Small intestine (tissue), 7 donors: ENCODE measurements at regions not wholly inside any gene's neighbourhood (a gene's known extent, or its start where the extent isn't known, plus 50 kb on each side); places are given as distances from the start of the nearest gene placed in this dataset.

Experiments used
- DNase-seq, 2 donors: peaks; one replicate each; pipeline versions ENCODE4 v3.0.0 to v3.0.0-alpha.2; 2013
- FAIRE-seq: peaks from 2 replicates; lab custom pipeline; 2012; peaks lifted over from hg19 to GRCh38; lab: Jason Lieb, UNC
- H3K27ac ChIP-seq, 3 donors: one replicate each; pipeline ENCODE4 v1.5.1; 2013; ENCODE audit warnings: low read length in 2 of 3, mild to moderate bottlenecking in 2 of 3, control low read depth in 1 of 3, inconsistent platforms in 1 of 3, low read depth in 1 of 3, moderate library complexity in 1 of 3
- H3K27me3 ChIP-seq, 3 donors: one replicate each; pipeline ENCODE4 v1.6.1; 2013; ENCODE audit warnings: low read length in 3 of 3, inconsistent platforms in 1 of 3; ENCODE audit not compliant: control insufficient read depth in 3 of 3, insufficient read depth in 3 of 3
- H3K36me3 ChIP-seq, 3 donors: one replicate each; pipeline ENCODE4 v1.6.1; 2013; ENCODE audit warnings: low read length in 3 of 3, inconsistent platforms in 1 of 3, low read depth in 1 of 3, mild to moderate bottlenecking in 1 of 3, moderate library complexity in 1 of 3; ENCODE audit not compliant: control insufficient read depth in 3 of 3, insufficient read depth in 2 of 3
- H3K4me1 ChIP-seq, 3 donors: one replicate each; pipeline ENCODE4 v1.6.1; 2013; ENCODE audit warnings: low read length in 2 of 3, inconsistent platforms in 1 of 3, low read depth in 1 of 3, mild to moderate bottlenecking in 1 of 3, moderate library complexity in 1 of 3; ENCODE audit not compliant: control insufficient read depth in 3 of 3, insufficient read depth in 2 of 3
- H3K4me3 ChIP-seq, 3 donors: one replicate each; pipeline ENCODE4 v1.5.1; 2013; ENCODE audit warnings: low read length in 3 of 3, control low read depth in 1 of 3, inconsistent platforms in 1 of 3, low read depth in 1 of 3, mild to moderate bottlenecking in 1 of 3, moderate library complexity in 1 of 3
- H3K9me3 ChIP-seq, 2 donors: one replicate each; pipeline ENCODE4 v1.6.1; 2013; ENCODE audit warnings: low read depth in 1 of 2, low read length in 1 of 2; ENCODE audit not compliant: control insufficient read depth in 2 of 2, insufficient read depth in 1 of 2
- WGBS, 3 donors: extraction: QIAGEN DNeasy Blood & Tissue Kit; methylation state at CpG; one replicate each; pipeline ENCODE4 v1.1.7; 2013; 5-methylcytosine and 5-hydroxymethylcytosine counted together
- donor health status: healthy with polysubstance abuse.
- donor health status: control.
- donor health status: control.
- donor health status: Bipolar disorder and iron deficiency.
- donor health status: healthy.

- FAIRE-seq: no peak
- Histone ChIP-seq H3K4me1 (peaks cover 0 to 11% (median 3%) of the 10 kb centered on the region in 3 donors), H3K9me3 (no peaks in the 10 kb centered on the region), H3K36me3 (no peaks in the 10 kb centered on the region), H3K27ac (no peak overlapping the region), H3K27me3 (no peaks in the 10 kb centered on the region), H3K4me3 (no peak overlapping the region)
- peak; percentile 58 to 67 for DNase-seq
- WGBS, 3 donors: 28 to 34% (median 31%) methylated on average over 9 of the region's 9 CpGs
Observed at GRCh38 chr6:53728570-53729194, 63.1 kb upstream of the KLHL31 start.

GRCh38 chr6:53727748-53728147 lies 62.2 kb upstream of the KLHL31 start:
- no peak for FAIRE-seq
- Histone ChIP-seq H3K27ac (no peak overlapping the region), H3K36me3 (no peaks in the 10 kb centered on the region), H3K4me1 (peaks cover 0 to 13% (median 3%) of the 10 kb centered on the region in 3 donors), H3K4me3 (no peak overlapping the region), H3K27me3 (no peaks in the 10 kb centered on the region), H3K9me3 (no peaks in the 10 kb centered on the region)
- DNase-seq: no peak
- 71 to 86% (median 82%) methylated on average over 5 of the region's 5 CpGs for WGBS, 3 donors

- peaks cover 0 to 13% (median 0%) of the 10 kb centered on the region in 3 donors for H3K4me1 ChIP-seq
- H3K4me3 ChIP-seq: no peak overlapping the region
- no peaks in the 10 kb centered on the region for H3K36me3 ChIP-seq
- FAIRE-seq (no peak), DNase-seq (peak; percentile 75 to 84)
- 36 to 45% (median 37%) methylated on average over 17 to 18 of the region's 18 CpGs for WGBS, 3 donors
- no peak overlapping the region for H3K27ac ChIP-seq
- H3K9me3 ChIP-seq: no peaks in the 10 kb centered on the region
- H3K27me3 ChIP-seq: no peaks in the 10 kb centered on the region
Observed at GRCh38 chr6:53725791-53726575, 60.4 kb upstream of the KLHL31 start.

- H3K4me1 ChIP-seq: peaks cover 0 to 14% (median 0%) of the 10 kb centered on the region in 3 donors
- 17 to 76% (median 33%) methylated on average over 1 of the region's 1 CpG for WGBS, 3 donors
- no peak overlapping the region for H3K4me3 ChIP-seq
- FAIRE-seq (no peak), DNase-seq (peak in 1 of 2 donors; percentile 34)
- H3K36me3 ChIP-seq: no peaks in the 10 kb centered on the region
- no peaks in the 10 kb centered on the region for H3K9me3 ChIP-seq
- H3K27me3 ChIP-seq: no peaks in the 10 kb centered on the region
- no peak overlapping the region for H3K27ac ChIP-seq
Observed at GRCh38 chr6:53724501-53724900, 58.9 kb upstream of the KLHL31 start.

GRCh38 chr6:53723331-53723730 lies 57.8 kb upstream of the KLHL31 start:
- WGBS, 3 donors: 96 to 100% (median 98%) methylated on average over 1 of the region's 1 CpG
- Histone ChIP-seq H3K27ac (no peak overlapping the region), H3K9me3 (no peaks in the 10 kb centered on the region), H3K27me3 (no peaks in the 10 kb centered on the region), H3K36me3 (no peaks in the 10 kb centered on the region), H3K4me3 (no peak overlapping the region), H3K4me1 (peaks cover 0 to 21% (median 0%) of the 10 kb centered on the region in 3 donors)
- DNase-seq (no peak), FAIRE-seq (no peak)

GRCh38 chr6:53721766-53722165 lies 56.2 kb upstream of the KLHL31 start:
- DNase-seq (no peak), FAIRE-seq (no peak)
- no peak overlapping the region for H3K27ac ChIP-seq
- no peaks in the 10 kb centered on the region for H3K9me3 ChIP-seq
- H3K4me3 ChIP-seq: no peak overlapping the region
- peaks cover 0 to 21% (median 0%) of the 10 kb centered on the region in 3 donors for H3K4me1 ChIP-seq
- whole genome bisulfite sequencing, 3 donors: 82 to 98% (median 92%) methylated on average over 2 of the region's 2 CpGs
- no peaks in the 10 kb centered on the region for H3K27me3 ChIP-seq
- no peaks in the 10 kb centered on the region for H3K36me3 ChIP-seq

- DNase-seq: peak; percentile 85 to 87
- Histone ChIP-seq H3K27ac (peak overlapping the region in 1 of 3 donors; percentile 55), H3K9me3 (no peaks in the 10 kb centered on the region), H3K4me3 (no peak overlapping the region), H3K36me3 (no peaks in the 10 kb centered on the region), H3K4me1 (peaks cover 0 to 13% (median 0%) of the 10 kb centered on the region in 3 donors), H3K27me3 (no peaks in the 10 kb centered on the region)
- 17 to 34% (median 26%) methylated on average over 9 of the region's 9 CpGs for WGBS, 3 donors
- FAIRE-seq: no peak
Observed at GRCh38 chr6:53718597-53719460, 53.3 kb upstream of the KLHL31 start.

- H3K4me3 ChIP-seq: no peak overlapping the region
- no peaks in the 10 kb centered on the region for H3K27me3 ChIP-seq
- no peaks in the 10 kb centered on the region for H3K36me3 ChIP-seq
- FAIRE-seq (no peak), DNase-seq (peak; percentile 42 to 84)
- H3K9me3 ChIP-seq: no peaks in the 10 kb centered on the region
- peaks cover 0 to 12% (median 0%) of the 10 kb centered on the region in 3 donors for H3K4me1 ChIP-seq
- 5 to 51% (median 33%) methylated on average over 1 of the region's 1 CpG for WGBS, 3 donors
- no peak overlapping the region for H3K27ac ChIP-seq
Observed at GRCh38 chr6:53717566-53717965, 52.0 kb upstream of the KLHL31 start.
